Adipocyte (in vitro differentiated cells): ENCODE measurements at regions not wholly inside any gene's neighbourhood (a gene's known extent, or its start where the extent isn't known, plus 50 kb on each side); places are given as distances from the start of the nearest gene placed in this dataset.
A peak's percentile ranks its signal among the peaks of the same experiment; 100 is the strongest.
"Not testable (repeated sequence)": the region's sequence is repeated elsewhere in the genome, so short reads cannot be mapped to it uniquely, and the experiment has no call there.

Experiments used
- DNase-seq: peaks from one replicate; pipeline ENCODE4 v3.0.0-alpha.2; 2015; ENCODE audit warnings: low read depth
- H3K27me3 ChIP-seq: replicated peaks from 2 replicates; pipeline ENCODE4 v1.7.0; 2013; ENCODE audit warnings: mild to moderate bottlenecking, low read length, moderate library complexity; ENCODE audit not compliant: control insufficient read depth, insufficient read depth
- H3K36me3 ChIP-seq: 2 replicates; pipeline ENCODE4 v1.7.0; 2013; ENCODE audit warnings: low read length, mild to moderate bottlenecking, moderate library complexity; ENCODE audit not compliant: control insufficient read depth, insufficient read depth, severe bottlenecking
- H3K4me1 ChIP-seq: 2 replicates; pipeline ENCODE4 v1.7.0; 2013; ENCODE audit warnings: mild to moderate bottlenecking, low read length, moderate library complexity; ENCODE audit not compliant: control insufficient read depth, insufficient read depth
- H3K4me3 ChIP-seq: 2 replicates; pipeline ENCODE4 v1.7.0; 2013; ENCODE audit warnings: mild to moderate bottlenecking, low read length, moderate library complexity
- H3K9ac ChIP-seq: 2 replicates; pipeline ENCODE4 v1.7.0; 2013; ENCODE audit warnings: mild to moderate bottlenecking, low read length, moderate library complexity
- H3K9me3 ChIP-seq: 2 replicates; pipeline ENCODE4 v1.7.0; 2013; ENCODE audit warnings: mild to moderate bottlenecking, low read length, moderate library complexity; ENCODE audit not compliant: control insufficient read depth

GRCh38 chr2:89326455-89326854, 635.0 kb downstream of the RPIA start:
- H3K36me3 ChIP-seq, H3K9me3 ChIP-seq, H3K4me3 ChIP-seq, H3K9ac ChIP-seq, H3K27me3 ChIP-seq, H3K4me1 ChIP-seq: not testable (repeated sequence)
- DNase-seq: peak; percentile 0

DNA sequence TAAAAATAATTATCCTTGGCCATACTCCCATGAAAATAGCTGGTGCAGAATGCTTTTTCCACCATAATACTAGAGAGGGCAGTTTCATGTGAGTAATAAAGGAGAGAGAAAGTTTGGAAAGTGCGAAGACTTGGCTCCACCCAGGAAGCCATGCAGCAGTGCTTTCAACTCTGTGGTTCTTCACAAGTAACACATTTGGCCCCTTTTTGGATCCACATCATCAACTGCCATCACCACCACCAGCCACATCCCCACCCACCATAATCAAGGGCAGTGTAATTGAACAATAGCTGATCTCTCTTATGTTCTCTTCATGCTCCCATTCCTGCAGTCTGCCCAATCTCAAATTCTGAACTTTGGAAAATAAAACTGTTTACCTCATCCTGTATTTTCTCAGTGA, 637.3 kb downstream of the RPIA start:
- H3K4me1 ChIP-seq, H3K4me3 ChIP-seq, H3K27me3 ChIP-seq, H3K9ac ChIP-seq, H3K36me3 ChIP-seq, DNase-seq, H3K9me3 ChIP-seq: not testable (repeated sequence)
